NCI-H1105 treated with DMSO at 0.1 percent for 48 hours (cell line): ENCODE measurements at regions not wholly inside any gene's neighbourhood (a gene's known extent, or its start where the extent isn't known, plus 50 kb on each side); places are given as distances from the start of the nearest gene placed in this dataset.
"Not testable (repeated sequence)": the region's sequence is repeated elsewhere in the genome, so short reads cannot be mapped to it uniquely, and the experiment has no call there.

Experiments used
- DNase-seq: peaks from one replicate; lab custom pipeline; 2025; lab: John Stamatoyannopoulos, UW

- no peak for DNase-seq
These were observed 474.2 kb upstream of the FANCL start for GRCh38 chr2:58715344-58715743.

- DNase-seq = no peak
These were observed 473.1 kb upstream of the FANCL start for GRCh38 chr2:58714238-58714637.

GRCh38 chr2:58710795-58711279 is 469.7 kb upstream of the FANCL start:
- no peak for DNase-seq

- no peak for DNase-seq
These were observed 468.7 kb upstream of the FANCL start for GRCh38 chr2:58709687-58710354.

- DNase-seq = no peak
These were observed 468.1 kb upstream of the FANCL start for GRCh38 chr2:58709274-58709673.

GRCh38 chr2:58708565-58708964 is 467.4 kb upstream of the FANCL start:
- DNase-seq = no peak

- no peak for DNase-seq
These were observed 461.3 kb upstream of the FANCL start for GRCh38 chr2:58702302-58702885.

GRCh38 chr2:58701688-58702301 is 460.7 kb upstream of the FANCL start:
- no peak for DNase-seq

GRCh38 chr2:58700591-58700990 is 459.5 kb upstream of the FANCL start:
- DNase-seq = no peak

GRCh38 chr2:58699411-58699810 is 458.3 kb upstream of the FANCL start:
- no peak for DNase-seq

GRCh38 chr2:58698620-58699019 is 457.5 kb upstream of the FANCL start:
- DNase-seq = no peak

GRCh38 chr2:58694114-58694513 is 453.0 kb upstream of the FANCL start:
- not testable (repeated sequence) for DNase-seq

- DNase-seq = not testable (repeated sequence)
These were observed 449.9 kb upstream of the FANCL start for GRCh38 chr2:58691041-58691440.

GRCh38 chr2:58688813-58689212 is 447.7 kb upstream of the FANCL start:
- DNase-seq = no peak

GRCh38 chr2:58686776-58687175 is 445.7 kb upstream of the FANCL start:
- DNase-seq = no peak

GRCh38 chr2:58680755-58681310 is 439.7 kb upstream of the FANCL start:
- DNase-seq = no peak

- DNase-seq = no peak
These were observed 436.6 kb upstream of the FANCL start for GRCh38 chr2:58677748-58678147.

- DNase-seq = no peak
These were observed 430.6 kb upstream of the FANCL start for GRCh38 chr2:58671675-58672074.

- DNase-seq = no peak
These were observed 428.9 kb upstream of the FANCL start for GRCh38 chr2:58669998-58670397.

- no peak for DNase-seq
These were observed 426.1 kb upstream of the FANCL start for GRCh38 chr2:58667137-58667774.

GRCh38 chr2:58666323-58666970 is 425.3 kb upstream of the FANCL start:
- DNase-seq = no peak

GRCh38 chr2:58665154-58665553 is 424.0 kb upstream of the FANCL start:
- DNase-seq = no peak
